GM18507 (cell line): ENCODE measurements at regions not wholly inside any gene's neighbourhood (a gene's known extent, or its start where the extent isn't known, plus 50 kb on each side); places are given as distances from the start of the nearest gene placed in this dataset.

Source experiments
- DNase-seq: peaks from one replicate; pipeline ENCODE4 v3.0.0; 2011; ENCODE audit warnings: low read depth; ENCODE audit not compliant: insufficient read length; ENCODE audit errors: extremely low spot score
- FAIRE-seq: peaks from 2 replicates; lab custom pipeline; 2011; peaks lifted over from hg19 to GRCh38; lab: Jason Lieb, UNC

DNA sequence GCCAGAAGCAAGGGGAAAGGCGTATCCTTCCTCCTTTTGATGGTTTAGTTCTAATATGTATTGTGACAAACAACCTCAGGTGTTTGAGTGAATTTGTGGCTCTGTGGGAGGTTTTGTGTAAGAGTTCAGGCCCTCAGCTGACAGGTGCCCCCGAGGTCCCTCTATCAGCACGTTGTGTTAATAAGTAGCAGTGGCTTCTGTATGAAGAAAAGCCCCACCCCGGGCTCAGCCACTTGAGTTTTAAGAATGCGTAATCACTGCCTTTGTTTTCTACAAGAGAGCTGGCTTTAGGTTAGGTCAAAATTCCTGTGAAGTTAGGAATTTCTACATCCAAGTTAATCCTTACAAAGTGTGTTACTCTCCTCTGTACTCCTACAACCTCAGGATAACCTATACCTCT is 92.4 kb upstream of the PGBD5 start:
- FAIRE-seq (no peak), DNase-seq (no peak)

DNA sequence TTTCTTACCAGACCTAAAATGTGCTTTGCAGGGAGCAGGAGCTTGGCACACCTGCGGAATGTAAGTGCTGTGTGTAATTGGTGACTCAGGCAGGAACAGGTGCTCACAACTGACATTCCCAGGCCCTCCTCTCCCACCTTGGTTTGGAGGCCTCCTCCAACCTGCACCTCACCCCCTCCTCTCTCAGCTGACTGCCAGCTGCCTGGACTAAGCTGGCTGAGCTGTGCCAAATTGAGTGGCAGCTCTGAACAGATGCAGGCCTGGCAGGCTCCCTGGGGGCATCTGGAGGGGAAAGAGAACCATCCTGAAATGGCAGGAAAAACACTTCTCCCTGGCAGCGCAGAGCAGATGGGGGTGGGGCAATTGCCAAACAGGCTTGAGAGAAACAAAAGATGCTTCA is 91.7 kb upstream of the PGBD5 start:
- no peak for FAIRE-seq

DNA sequence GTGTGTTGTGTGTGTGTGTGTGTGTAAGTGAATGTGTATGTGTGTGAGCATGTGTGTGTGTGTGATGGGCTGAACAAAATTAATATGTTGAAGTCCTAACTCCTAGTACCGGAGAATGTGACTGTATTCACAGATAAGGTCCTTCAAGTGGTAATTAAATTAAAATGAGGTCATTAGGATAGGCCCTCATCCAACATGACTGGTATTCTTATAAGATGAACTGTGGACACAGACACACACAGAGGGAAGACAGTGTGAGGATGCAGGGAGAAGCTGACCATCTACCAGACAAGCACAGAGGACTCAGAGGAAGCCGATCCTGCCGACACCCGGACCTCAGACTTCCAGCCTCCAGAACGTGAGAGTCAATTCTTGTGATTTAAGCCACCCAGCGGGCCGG is 91.2 kb upstream of the PGBD5 start:
- no peak for DNase-seq

More for the DNA sequence above, 91.7 kb upstream of the PGBD5 start:
- no peak for DNase-seq

DNA sequence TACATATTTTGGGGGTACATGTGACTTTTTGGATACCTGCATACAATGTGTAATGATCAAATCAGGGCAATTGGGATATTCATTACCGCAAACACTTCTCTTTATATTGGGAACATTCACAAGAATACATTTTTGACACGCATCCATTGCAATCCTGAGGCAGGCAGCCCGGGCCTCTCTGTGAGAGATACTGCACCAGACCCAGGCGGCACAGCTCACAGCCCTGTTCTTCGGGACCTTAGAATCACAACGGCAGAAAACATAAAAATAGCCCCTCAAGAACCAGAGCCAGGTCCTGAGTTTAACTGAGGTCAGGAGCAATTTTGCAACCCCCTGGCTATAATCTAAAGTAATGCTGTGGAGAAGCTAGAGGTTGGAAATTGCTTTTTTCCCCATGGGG is 90.8 kb upstream of the PGBD5 start:
- no peak for FAIRE-seq
- DNase-seq = no peak

More for the DNA sequence above, 91.2 kb upstream of the PGBD5 start:
- no peak for FAIRE-seq

DNA sequence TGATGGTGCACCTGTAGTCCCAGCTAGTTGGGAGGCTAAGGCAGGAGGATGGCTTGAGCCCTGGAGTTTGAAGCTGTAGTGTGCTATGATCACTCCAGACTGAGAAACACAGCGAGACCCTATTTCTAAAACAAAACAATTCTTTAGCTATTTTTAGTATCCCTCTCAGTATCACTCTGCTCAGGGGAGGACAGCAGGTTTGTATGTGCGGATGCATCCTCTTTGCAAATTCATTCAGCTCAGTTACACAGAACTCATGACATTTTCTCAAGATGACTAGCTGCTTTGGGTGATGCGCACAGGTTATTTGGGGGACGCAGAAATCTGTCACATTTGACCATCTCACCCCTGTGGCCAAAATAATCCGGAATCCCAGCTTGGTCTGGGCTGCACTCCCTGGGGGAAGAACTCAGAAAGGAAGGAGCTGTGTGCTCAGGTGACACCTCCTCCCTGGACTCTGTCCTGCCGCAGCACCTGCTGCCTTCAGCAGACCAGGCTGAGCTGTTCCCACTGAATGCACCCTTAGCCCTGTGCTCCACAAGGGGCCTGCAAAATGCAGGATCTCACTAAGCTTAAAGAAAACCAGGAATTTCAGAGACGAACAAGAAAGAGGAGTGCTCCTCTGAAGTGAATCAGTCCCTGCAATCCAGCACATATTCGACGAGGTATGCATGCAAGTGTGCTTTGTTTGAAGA is 89.5 kb upstream of the PGBD5 start:
- DNase-seq (no peak), FAIRE-seq (no peak)

DNA sequence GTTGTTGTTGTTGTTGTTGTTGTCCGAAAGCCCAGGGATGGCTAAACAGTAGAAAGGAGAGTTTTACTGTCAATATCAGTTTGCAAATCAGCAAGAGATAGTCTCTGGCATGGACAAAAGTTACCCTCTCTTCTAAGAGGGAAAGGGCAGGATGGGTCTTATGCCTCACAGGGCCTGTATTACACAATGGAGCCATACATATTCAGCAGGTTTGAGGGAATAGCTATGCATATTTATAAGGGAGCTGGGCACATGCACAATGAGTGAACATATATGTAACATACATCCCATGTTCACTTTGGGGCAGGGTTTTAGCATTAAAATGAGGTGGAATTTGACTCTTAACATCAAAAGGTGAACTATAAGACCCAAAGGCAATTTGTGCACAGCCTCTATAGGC is 84.4 kb upstream of the PGBD5 start:
- no peak for DNase-seq
- no peak for FAIRE-seq

DNA sequence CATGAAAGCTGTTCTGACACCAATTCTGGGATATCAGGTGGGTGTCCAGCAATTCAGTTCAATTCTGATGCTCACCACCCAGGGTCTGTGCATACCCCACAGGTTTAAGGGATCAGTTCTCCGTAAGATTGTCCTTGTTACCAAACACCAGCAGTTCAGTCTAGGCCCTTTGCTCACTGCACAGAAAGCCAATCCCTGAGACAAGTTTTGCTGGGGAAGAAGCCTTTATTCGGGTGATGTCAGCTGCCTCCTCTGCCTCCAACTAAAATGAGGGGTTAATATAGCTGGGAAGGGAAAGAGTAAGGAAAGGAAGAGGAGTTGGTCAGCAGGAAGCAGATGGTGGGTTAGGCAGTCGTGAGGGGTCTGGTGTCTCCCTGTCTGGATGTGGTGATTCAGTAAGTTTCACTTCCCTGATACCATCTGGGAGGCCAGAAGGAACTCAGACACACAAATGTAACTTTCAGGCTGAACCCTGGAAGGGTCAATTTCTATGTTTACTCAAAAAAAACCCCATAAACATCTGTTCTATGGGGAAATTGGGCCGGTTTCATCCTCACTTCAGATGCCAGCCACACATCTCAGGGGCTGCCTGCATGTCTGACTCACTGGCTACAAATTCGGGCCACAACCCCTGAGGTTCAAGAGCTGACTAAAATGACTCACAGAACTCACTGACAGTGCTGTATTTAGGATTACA is 83.3 kb upstream of the PGBD5 start:
- DNase-seq = no peak

DNA sequence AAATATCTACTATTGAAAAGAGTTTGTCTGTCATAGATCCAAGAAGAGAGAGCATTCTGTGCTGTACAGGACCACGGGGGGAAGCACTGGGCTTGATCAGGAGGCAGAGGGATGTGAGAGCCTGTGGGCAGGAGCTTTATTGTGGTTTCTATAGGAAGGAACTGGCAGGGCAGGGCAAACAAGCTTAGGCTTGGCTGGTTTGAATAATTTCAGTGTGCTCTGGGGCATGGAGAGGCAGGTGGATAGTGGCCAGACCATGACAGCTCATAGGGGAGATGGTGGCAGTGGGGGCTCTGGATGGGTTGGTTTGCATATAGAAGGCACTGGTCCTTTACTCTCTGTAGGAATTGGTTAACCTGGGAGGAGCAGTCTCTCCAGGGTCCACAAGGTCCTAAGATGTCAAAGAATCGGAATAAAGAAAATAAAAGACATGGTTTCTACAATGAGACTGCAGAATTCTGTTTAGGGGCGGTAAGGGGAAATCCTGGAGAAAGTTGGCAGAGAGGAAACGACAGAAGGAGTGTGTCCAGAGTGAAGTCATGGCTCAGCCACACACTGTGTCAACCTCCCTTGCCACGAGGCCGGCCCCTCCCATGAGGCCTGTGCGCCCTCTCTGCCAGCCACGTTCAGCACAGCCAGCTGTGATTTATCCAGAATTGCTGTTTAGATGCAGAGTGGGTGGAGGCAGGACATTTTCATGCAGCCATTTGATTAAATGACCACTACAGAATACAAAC is 81.7 kb upstream of the PGBD5 start:
- FAIRE-seq (no peak), DNase-seq (no peak)

More for the DNA sequence above, 83.3 kb upstream of the PGBD5 start:
- FAIRE-seq = no peak

DNA sequence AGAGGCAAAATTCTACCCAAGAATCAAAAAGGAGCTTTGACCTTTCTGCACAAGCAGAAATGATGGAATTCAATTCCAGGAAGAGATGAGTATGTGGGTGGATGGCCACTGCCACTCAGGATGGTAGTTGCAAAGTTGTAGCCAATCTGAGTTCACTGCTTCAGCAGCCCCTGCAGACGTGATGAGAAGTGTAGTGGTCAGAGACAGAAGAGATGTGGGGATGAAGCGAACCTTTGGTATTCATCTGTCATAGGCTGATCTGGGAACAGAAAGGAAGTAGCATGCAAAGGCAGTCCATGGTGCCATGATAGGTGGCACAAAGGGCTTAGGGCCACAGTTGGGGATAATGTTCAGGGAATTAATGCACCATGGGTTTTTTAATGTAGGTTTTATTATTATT is 81.1 kb upstream of the PGBD5 start:
- no peak for FAIRE-seq
- no peak for DNase-seq

DNA sequence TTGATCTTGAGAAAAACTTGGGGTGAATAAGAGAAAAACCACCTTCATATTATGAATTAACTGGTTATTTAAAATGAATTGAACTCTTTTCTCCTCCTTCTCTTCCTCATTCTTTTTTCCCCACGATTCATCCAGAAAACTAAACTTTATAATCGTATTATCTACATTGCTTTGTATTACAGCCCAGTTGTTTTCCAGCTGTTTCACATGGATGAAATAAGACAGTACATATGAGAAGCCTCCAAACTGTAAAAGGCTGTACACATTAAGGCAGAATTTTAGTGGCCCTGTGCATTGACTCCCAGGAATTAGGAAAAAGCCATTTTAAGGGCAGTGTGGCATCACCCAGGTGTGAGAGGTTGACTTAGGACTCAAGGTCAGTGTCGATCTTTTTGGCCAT is 80.3 kb upstream of the PGBD5 start:
- no peak for DNase-seq
- FAIRE-seq = no peak

DNA sequence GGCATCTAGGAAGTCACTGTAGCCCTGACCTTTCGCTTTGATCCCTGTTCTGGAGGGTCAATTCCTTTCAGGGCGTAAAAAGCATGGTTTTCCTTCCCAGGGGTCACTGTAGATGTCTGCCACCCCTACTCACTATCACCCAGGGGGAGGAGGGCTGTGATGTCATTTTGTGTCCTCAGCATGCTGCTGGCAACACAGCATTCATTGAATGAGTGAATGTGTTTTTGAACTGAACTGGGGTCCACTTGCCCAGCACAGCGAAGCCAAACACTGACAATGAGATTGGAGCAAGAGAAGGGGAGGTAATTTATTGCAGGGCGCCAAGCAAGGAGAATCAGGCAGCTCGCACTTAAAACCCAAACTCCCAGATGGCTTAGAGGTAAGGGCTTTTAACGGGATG is 78.2 kb upstream of the PGBD5 start:
- no peak for DNase-seq
- no peak for FAIRE-seq

DNA sequence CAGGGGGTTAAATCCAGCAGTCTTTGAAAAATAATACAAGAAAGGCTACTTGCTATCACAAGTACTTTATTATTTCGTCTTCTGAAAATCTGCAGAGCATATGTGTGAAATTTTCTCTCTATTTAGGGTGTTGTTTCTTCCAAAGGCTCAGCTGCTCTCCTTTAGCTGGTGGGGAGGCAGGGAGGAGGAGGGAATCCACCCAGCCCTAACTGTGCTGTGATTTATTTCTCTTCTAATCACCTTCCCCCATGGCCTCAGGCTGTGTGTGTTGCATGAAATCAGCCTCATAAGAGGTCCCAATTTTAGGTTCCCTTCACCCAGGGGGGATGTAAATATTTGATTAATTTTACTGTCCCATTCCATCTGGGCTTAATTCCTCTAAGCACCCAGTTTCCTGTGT is 77.6 kb upstream of the PGBD5 start:
- no peak for FAIRE-seq
- DNase-seq = no peak

DNA sequence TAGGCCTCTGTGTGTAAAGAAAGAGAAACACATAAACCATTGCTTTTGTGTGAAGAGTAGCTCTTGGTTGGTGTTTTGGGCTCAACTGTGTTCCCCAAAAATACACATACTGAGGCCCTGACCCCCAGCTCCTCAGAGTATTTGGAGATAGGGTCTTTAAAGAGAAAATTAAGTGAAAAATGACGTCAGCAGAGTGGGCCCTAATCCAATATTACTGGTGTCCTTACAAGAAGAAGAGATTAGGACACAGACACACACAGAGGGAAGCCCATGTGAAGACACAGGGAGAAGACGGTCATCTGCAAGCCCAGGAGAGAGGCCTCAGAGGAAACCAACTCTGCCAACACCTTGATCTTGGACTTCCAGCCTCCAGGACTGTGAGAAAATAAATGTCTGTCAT is 76.9 kb upstream of the PGBD5 start:
- FAIRE-seq (no peak), DNase-seq (no peak)

DNA sequence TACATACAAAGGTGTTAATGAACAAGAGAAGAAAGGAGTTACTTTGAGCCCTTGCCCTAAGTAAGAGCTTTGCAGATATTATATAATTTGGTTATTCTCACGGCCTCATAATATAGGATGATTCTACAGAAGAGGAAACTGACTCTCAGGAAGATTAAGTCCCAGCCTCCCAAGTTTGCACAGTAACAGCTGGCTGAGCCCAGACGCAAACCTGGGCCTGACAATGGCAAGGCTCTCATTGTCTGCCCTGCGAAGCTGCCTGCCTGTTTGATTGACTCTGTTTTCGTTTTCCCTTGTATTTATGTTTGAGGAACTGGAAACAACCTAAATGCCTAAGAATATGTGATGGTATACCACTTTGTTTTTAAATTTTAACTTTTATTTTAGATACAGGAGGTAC is 76.2 kb upstream of the PGBD5 start:
- DNase-seq = no peak
- no peak for FAIRE-seq

DNA sequence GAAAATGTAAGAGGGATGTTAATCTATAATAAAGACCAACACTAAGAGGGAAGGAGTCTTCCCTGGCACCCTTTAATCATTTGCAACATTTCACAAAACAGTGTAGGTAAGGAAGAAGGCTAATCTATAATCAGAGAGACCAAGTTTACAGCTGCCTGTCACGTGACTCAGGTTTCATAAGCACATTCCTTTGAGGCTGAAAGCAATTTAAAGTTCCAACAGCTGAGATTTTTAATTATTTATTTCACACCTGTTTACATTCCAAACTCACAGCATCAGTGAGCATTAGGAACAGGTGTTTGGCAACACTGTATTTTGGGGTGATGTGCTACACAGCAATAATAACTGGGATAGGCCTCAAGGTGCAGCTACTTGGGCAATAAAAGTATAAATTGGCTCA is 75.7 kb upstream of the PGBD5 start:
- FAIRE-seq (no peak), DNase-seq (no peak)

DNA sequence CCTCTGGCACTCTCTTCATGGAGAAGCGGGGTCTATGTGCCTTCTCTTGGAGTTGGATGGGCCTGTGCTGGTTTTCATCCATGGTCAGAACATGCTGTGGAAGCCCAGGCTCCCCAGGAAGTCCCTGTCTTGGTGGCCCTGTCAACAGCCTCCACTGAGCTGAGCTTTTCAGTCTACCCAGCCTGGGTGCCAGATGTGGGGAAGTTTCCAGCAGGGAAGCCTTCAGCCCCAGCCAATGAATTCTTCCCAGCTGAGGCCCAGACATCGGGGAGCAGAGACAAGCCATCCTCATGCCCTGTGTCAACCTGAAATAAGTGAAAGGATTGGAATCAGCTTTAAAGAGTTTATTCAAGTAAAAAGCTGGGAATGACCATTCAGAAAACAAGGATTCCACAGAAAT is 75.1 kb upstream of the PGBD5 start:
- FAIRE-seq (no peak), DNase-seq (no peak)

DNA sequence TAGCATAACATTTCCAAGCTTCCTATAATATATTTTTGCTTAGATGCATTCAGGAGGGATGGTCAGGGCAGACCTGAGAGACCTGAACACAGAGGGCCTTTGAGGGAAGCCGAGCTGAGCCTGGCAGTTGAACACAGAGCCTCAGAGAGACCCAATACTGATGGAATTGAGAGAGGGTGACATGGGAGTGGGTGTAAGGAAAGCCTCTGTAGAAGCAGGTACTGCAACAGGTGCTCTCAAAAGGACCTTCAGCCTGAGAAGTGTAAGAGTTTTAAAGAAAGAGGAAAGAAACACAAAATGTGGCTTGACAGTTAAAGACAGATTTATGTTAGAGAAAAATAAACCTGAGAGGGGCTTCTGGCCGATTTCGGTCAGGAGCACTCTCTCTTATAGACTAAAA is 73.9 kb upstream of the PGBD5 start:
- FAIRE-seq (no peak), DNase-seq (no peak)

DNA sequence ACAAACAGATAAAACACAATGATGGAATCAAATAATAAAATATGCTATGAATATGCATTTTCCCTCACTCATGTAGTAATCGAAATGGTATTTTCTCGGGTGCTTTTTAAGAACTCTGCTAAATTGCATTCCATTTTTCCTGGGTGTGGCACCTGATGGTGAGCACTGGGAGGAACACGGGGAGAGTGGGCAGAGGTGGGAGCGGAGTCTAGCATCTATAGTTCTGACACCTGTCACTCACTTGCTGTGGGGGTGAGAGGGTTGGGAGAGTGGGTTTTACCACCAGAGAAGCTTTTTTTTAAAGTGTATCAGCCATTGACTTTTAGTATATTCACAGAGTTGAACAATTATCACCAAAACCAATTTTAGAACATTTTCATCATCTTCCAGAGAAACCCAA is 73.4 kb upstream of the PGBD5 start:
- DNase-seq (no peak), FAIRE-seq (no peak)

DNA sequence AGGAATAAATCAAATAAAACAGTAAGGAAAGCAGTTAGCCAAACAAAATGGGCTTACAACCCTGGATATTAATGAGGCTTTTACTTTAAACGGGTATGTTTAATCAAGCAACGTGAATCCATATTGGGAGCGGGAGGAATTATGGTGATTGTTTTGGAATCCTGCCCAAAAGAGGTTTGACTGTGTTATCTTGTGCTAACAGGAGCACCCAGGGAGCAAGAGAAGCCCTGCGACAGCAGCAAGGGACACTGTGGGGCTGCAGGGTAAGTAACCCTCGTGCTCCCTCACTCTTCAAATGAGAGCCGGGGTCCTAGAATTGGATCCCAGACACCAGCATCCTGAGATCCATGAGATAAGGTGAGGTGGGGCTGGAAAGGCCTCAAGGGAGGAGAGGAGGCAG is 72.6 kb upstream of the PGBD5 start:
- FAIRE-seq (no peak), DNase-seq (no peak)

DNA sequence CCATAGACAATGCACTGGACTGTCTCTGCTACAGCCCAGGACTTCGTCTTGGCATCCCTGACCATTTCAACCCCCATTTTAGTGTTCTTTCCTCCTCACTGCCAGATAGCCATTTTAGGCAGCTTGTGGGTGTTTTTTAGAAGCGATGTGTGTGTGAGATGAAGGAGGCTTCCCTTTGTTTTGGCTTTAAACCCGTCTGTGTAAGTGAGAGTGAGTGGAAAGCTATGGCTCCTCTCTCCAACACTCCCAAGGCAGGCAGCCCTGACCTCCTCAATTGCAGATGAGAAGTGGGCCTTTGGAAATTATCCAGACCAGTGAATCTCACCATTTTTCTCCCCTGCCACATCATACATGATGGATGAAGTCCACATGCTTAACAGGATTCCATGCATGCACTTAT is 70.3 kb upstream of the PGBD5 start:
- FAIRE-seq (no peak), DNase-seq (no peak)

DNA sequence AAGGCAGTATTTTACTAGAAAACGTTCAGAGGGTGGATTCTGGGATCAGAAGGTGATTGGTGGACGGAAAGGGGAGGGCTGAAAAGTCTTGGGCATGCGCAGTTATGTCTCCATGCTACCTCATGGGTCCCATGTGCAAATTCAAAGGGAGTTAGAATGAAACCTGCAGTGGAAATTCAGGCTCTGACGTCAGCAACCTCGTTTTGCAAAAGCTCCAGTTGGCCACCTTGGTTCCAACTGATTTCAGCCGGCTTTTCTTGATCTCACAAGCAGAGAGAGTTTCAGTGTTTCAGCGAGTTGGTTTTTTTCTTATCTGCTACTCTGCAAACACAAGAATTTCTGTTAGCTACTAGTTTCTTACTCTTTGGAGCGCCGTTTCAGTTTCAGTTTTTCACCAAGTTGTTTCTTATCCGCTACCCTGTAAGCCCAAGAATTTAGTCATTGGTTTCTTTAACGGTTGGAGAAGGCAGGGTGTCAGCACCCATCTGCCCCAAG is 69.8 kb upstream of the PGBD5 start:
- FAIRE-seq (no peak), DNase-seq (no peak)
